H9 (cell line): ENCODE measurements at regions not wholly inside any gene's neighbourhood (a gene's known extent, or its start where the extent isn't known, plus 50 kb on each side); places are given as distances from the start of the nearest gene placed in this dataset.
A peak's percentile ranks its signal among the peaks of the same experiment; 100 is the strongest.

Experiments
- DNase-seq: peaks from one replicate; pipeline ENCODE4 v3.0.0-alpha.2; 2017
- H2AFZ ChIP-seq: one replicate; pipeline ENCODE4 v1.6.1; 2013; ENCODE audit warnings: mild to moderate bottlenecking, low read length, control low read depth, moderate library complexity
- H2AK5ac ChIP-seq: 2 replicates; pipeline ENCODE4 v1.6.1; 2013; ENCODE audit warnings: low read length, control low read depth, mixed read lengths; ENCODE audit not compliant: insufficient read length
- H2BK120ac ChIP-seq: one replicate; pipeline ENCODE4 v1.6.1; 2013; ENCODE audit warnings: low read depth, mild to moderate bottlenecking, low read length, control low read depth, inconsistent platforms; ENCODE audit not compliant: poor library complexity, severe bottlenecking
- H2BK12ac ChIP-seq: 2 replicates; pipeline ENCODE4 v1.6.1; 2013; ENCODE audit warnings: low read length, control low read depth, mixed read lengths, low read depth; ENCODE audit not compliant: insufficient read length
- H2BK15ac ChIP-seq: 2 replicates; pipeline ENCODE4 v1.6.1; 2013; ENCODE audit warnings: low read depth, low read length, control low read depth
- H2BK20ac ChIP-seq: one replicate; pipeline ENCODE4 v1.6.1; 2013; ENCODE audit warnings: low read depth, mild to moderate bottlenecking, low read length, control low read depth, inconsistent platforms; ENCODE audit not compliant: poor library complexity, severe bottlenecking
- H2BK5ac ChIP-seq: 2 replicates; pipeline ENCODE4 v1.6.1; 2013; ENCODE audit warnings: low read length, control low read depth, mixed read lengths; ENCODE audit not compliant: insufficient read length
- H3K14ac ChIP-seq: 2 replicates; pipeline ENCODE4 v1.6.1; 2013; ENCODE audit warnings: low read length, control low read depth; ENCODE audit not compliant: insufficient read depth
- H3K18ac ChIP-seq: 2 replicates; pipeline ENCODE4 v1.6.1; 2013; ENCODE audit warnings: low read depth, mild to moderate bottlenecking, mixed read lengths, low read length, control low read depth; ENCODE audit not compliant: insufficient read length
- H3K23ac ChIP-seq: 2 replicates; pipeline ENCODE4 v1.6.1; 2013; ENCODE audit warnings: low read length, control low read depth, mixed read lengths, low read depth; ENCODE audit not compliant: insufficient read length
- H3K23me2 ChIP-seq: 2 replicates; pipeline ENCODE4 v1.6.1; 2013; ENCODE audit warnings: low read depth, mild to moderate bottlenecking, mixed read lengths, low read length, control low read depth; ENCODE audit not compliant: insufficient read length, poor library complexity, severe bottlenecking
- H3K27ac ChIP-seq: 2 replicates; pipeline ENCODE4 v1.5.1; 2013; ENCODE audit warnings: low read length, control low read depth, mixed read lengths, low read depth; ENCODE audit not compliant: insufficient read length
- H3K27me3 ChIP-seq: 2 replicates; pipeline ENCODE4 v1.6.1; 2013; ENCODE audit warnings: low read length, control low read depth, inconsistent platforms; ENCODE audit not compliant: insufficient read depth
- H3K4ac ChIP-seq: 2 replicates; pipeline ENCODE4 v1.6.1; 2013; ENCODE audit warnings: low read depth, mild to moderate bottlenecking, control low read depth, inconsistent platforms, low read length, moderate library complexity
- H3K4me1 ChIP-seq: 2 replicates; pipeline ENCODE4 v1.6.1; 2013; ENCODE audit warnings: low read length, control low read depth, inconsistent platforms; ENCODE audit not compliant: insufficient read depth
- H3K4me2 ChIP-seq: 2 replicates; pipeline ENCODE4 v1.6.1; 2013; ENCODE audit warnings: low read length, control low read depth, mixed read lengths; ENCODE audit not compliant: insufficient read length, insufficient read depth
- H3K56ac ChIP-seq: 2 replicates; pipeline ENCODE4 v1.6.1; 2013; ENCODE audit warnings: low read depth, mild to moderate bottlenecking, mixed read lengths, low read length, control low read depth; ENCODE audit not compliant: insufficient read length
- H3K79me1 ChIP-seq: 2 replicates; pipeline ENCODE4 v1.6.1; 2013; ENCODE audit warnings: low read depth, mild to moderate bottlenecking, moderate library complexity, low read length, control low read depth, inconsistent platforms; ENCODE audit not compliant: insufficient read depth, poor library complexity, severe bottlenecking
- H3K79me2 ChIP-seq: 2 replicates; pipeline ENCODE4 v1.6.1; 2013; ENCODE audit warnings: low read length, control low read depth, inconsistent platforms; ENCODE audit not compliant: insufficient read depth
- H3K9ac ChIP-seq: 2 replicates; pipeline ENCODE4 v1.6.1; 2013; ENCODE audit warnings: low read length, control low read depth, mixed read lengths; ENCODE audit not compliant: insufficient read length; ENCODE audit errors: extremely low read depth
- H3K9me3 ChIP-seq: one replicate; pipeline ENCODE4 v1.6.1; 2013; ENCODE audit warnings: low read depth, low read length, inconsistent platforms; ENCODE audit not compliant: control insufficient read depth
- H3T11ph ChIP-seq: one replicate; pipeline ENCODE4 v1.6.1; 2013; ENCODE audit warnings: mild to moderate bottlenecking, low read length, control low read depth, inconsistent platforms
- H4K20me1 ChIP-seq: one replicate; pipeline ENCODE4 v1.6.1; 2013; ENCODE audit not compliant: control insufficient read depth, insufficient read length, insufficient read depth
- H4K5ac ChIP-seq: 2 replicates; pipeline ENCODE4 v1.6.1; 2013; ENCODE audit warnings: low read depth, mild to moderate bottlenecking, mixed read lengths, low read length, control low read depth; ENCODE audit not compliant: insufficient read length
- H4K8ac ChIP-seq: replicated peaks from 2 replicates; pipeline ENCODE4 v1.6.1; 2013; ENCODE audit warnings: low read length, control low read depth, mixed read lengths, low read depth; ENCODE audit not compliant: insufficient read length
- H4K91ac ChIP-seq: 2 replicates; pipeline ENCODE4 v1.6.1; 2013; ENCODE audit warnings: low read depth, mild to moderate bottlenecking, moderate library complexity, mixed read lengths, low read length, control low read depth; ENCODE audit not compliant: insufficient read length
- H3K27ac Mint-ChIP-seq, 3 experiments: 2 replicates in 2 of 3; 3 replicates in 1 of 3; pipeline ENCODE4 v1.8.0; 2020 to 2021; ENCODE audit warnings: mixed read lengths in 3 of 3, mild to moderate bottlenecking in 1 of 3, moderate library complexity in 1 of 3
- H3K27me3 Mint-ChIP-seq: 2 replicates; pipeline ENCODE4 v1.8.0; 2021; ENCODE audit warnings: low read depth, mild to moderate bottlenecking, moderate library complexity, mixed read lengths
- H3K36me3 Mint-ChIP-seq, 3 experiments: 2 replicates in 2 of 3; 3 replicates in 1 of 3; pipeline ENCODE4 v1.8.0; 2020 to 2021; ENCODE audit warnings: low read depth in 3 of 3, mixed read lengths in 3 of 3; ENCODE audit not compliant: insufficient read depth in 1 of 3
- H3K4me1 Mint-ChIP-seq, 2 experiments: 2 replicates each; pipeline ENCODE4 v1.8.0; 2020; ENCODE audit warnings: mixed read lengths in 2 of 2
- H3K4me3 Mint-ChIP-seq, 2 experiments: 2 replicates in 1 of 2; 3 replicates in 1 of 2; pipeline ENCODE4 v1.8.0; 2020 to 2021; ENCODE audit warnings: mild to moderate bottlenecking in 2 of 2, mixed read lengths in 2 of 2, moderate library complexity in 1 of 2
- H3K9me3 Mint-ChIP-seq, 2 experiments: 2 replicates in 1 of 2; 3 replicates in 1 of 2; pipeline ENCODE4 v1.8.0; 2020; ENCODE audit warnings: mild to moderate bottlenecking in 2 of 2, mixed read lengths in 2 of 2, moderate library complexity in 1 of 2
- CTCF ChIP-seq: fragments of 200-600 bp; sonication (generic); conservative IDR thresholded peaks from 3 replicates; pipeline ENCODE4 v1.8.0; 2021; ENCODE audit warnings: antibody characterized with exemption, mild to moderate bottlenecking
- WGBS: extraction: QIAGEN DNeasy Blood & Tissue Kit; methylation state at CpG from one replicate; pipeline ENCODE4 v1.1.7; 2013; ENCODE audit warnings: missing lambda C conversion rate, low lambda C conversion rate, mixed read lengths; ENCODE audit not compliant: insufficient read length; ENCODE audit errors: extremely low coverage; 5-methylcytosine and 5-hydroxymethylcytosine counted together

DNA sequence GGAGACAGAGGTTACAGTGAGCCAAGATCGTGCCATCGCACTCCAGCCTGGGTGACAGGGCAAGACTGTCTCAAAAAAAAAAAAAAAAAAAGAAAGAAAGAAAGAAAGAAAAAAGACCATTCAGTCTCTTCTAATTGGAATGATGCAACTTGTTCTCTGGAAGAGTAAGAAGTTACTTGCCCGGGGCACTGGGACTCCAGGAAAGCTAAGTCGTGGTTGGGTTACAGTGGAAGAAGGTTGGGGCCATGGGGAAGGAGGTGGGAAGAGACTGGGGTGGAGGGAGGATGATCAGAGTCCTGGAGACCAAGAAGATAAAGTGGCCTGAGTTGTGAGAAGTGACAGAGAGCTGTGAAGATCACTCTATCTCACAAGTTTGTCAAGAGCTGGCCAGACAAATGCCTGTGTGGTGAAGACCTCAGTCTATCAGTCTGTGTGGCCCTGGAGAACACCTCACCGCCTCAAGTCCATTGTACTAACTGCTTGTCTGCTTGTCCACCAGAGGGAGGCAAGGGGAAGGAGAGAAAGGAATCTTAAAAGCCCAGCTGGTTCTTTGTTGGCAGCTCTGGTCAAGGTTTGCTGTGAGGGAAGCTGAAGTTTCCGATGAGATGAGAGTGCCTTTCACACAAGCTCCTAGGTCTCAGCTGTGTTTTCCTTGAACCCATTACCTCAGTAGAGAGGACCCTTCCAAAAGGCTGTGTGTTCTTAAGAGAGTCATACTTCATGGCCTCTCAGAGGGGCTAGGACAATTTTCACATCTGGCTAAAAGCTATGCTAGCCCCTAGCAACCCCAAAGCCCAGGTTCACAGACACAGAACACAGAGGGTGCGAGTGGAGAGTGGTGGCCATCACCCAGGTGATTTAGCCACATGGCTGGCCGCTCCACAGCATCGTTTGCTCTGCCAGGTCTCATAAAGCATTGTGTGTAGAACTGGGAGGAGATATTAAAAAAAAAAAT is 72.0 kb upstream of the TMEM178A start:
- Histone ChIP-seq H3K23me2 (peaks cover 3% of the 10 kb centered on the region), H3K27me3 (no peaks in the 10 kb centered on the region), H3K27ac (no peak overlapping the region), H2BK5ac (no peak overlapping the region), H4K8ac (no peak overlapping the region), H3K4ac (no peak overlapping the region), H3K23ac (no peak overlapping the region), H3K9me3 (no peaks in the 10 kb centered on the region), H2BK12ac (no peak overlapping the region), H2BK120ac (no peak overlapping the region), H4K91ac (no peak overlapping the region), H2BK20ac (no peak overlapping the region), H3K56ac (no peak overlapping the region), H2BK15ac (no peak overlapping the region), H3K14ac (no peak overlapping the region), H3K4me2 (no peak overlapping the region), H3K79me1 (no peaks in the 10 kb centered on the region), H2AFZ (no peak overlapping the region), H3K9ac (no peak overlapping the region), H4K20me1 (no peaks in the 10 kb centered on the region), H3K18ac (no peak overlapping the region), H4K5ac (no peak overlapping the region), H2AK5ac (no peak overlapping the region), H3K4me1 (peaks cover 3% of the 10 kb centered on the region; the same call in 1 of the 2 replicates), H3K79me2 (no peaks in the 10 kb centered on the region), H3T11ph (no peak overlapping the region)
- Mint-ChIP-seq H3K27me3 (no peaks in the 10 kb centered on the region), H3K9me3 (0 out of 5 replicates have a peak, but pooled peaks cover 0 to 2% of the 10 kb centered on the region in 2 experiments), H3K27ac (peak overlapping the region in 2 of 3 experiments; percentile 1 to 76; a peak in 2 of 7 replicates), H3K36me3 (no peaks in the 10 kb centered on the region; a peak in 2 of 7 replicates), H3K4me1 (peaks cover 14 to 23% of the 10 kb centered on the region in 2 experiments), H3K4me3 (no peak overlapping the region)
- WGBS: no CpG with 5 or more reads among the region's 9 CpGs
- peak; percentile 72 for TF ChIP-seq CTCF
- DNase-seq: peak; percentile 76
